D721Med (cell line): ENCODE measurements at regions not wholly inside any gene's neighbourhood (a gene's known extent, or its start where the extent isn't known, plus 50 kb on each side); places are given as distances from the start of the nearest gene placed in this dataset.

Source experiments
- DNase-seq: peaks from one replicate; pipeline ENCODE4 v3.0.0; 2011; ENCODE audit warnings: low spot score; ENCODE audit not compliant: insufficient read length
- FAIRE-seq: peaks from 2 replicates; lab custom pipeline; 2011; peaks lifted over from hg19 to GRCh38; lab: Jason Lieb, UNC
- TF ChIP-seq, protein P1 (sequence below): IDR thresholded peaks from 2 replicates; pipeline ENCODE4 v1.5.1; 2012; ENCODE audit warnings: mild to moderate bottlenecking, control low read depth; ENCODE audit not compliant: insufficient read depth; ENCODE audit errors: missing control alignments

DNA sequence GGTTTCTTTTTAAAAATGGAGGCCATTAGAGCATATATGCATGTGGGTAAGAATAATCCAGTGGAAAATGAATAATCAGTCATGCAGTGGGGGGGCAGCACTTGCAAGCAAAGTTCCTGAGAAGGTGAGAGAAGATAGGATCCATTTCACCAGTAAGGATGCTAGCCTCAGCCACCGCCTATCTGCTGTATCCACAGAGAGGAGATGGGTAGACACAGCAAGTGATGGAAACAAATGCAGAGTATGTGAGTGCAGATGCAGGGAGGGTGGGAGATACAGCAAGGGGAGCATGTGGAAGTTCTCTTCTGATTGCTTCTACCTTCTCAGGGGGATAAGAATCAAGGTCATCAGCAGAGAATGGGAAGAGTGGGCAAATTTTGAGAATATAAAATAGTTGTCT is 171.4 kb upstream of the PDE1C start:
- DNase-seq (no peak), FAIRE-seq (no peak)
- TF ChIP-seq, protein P1, sequence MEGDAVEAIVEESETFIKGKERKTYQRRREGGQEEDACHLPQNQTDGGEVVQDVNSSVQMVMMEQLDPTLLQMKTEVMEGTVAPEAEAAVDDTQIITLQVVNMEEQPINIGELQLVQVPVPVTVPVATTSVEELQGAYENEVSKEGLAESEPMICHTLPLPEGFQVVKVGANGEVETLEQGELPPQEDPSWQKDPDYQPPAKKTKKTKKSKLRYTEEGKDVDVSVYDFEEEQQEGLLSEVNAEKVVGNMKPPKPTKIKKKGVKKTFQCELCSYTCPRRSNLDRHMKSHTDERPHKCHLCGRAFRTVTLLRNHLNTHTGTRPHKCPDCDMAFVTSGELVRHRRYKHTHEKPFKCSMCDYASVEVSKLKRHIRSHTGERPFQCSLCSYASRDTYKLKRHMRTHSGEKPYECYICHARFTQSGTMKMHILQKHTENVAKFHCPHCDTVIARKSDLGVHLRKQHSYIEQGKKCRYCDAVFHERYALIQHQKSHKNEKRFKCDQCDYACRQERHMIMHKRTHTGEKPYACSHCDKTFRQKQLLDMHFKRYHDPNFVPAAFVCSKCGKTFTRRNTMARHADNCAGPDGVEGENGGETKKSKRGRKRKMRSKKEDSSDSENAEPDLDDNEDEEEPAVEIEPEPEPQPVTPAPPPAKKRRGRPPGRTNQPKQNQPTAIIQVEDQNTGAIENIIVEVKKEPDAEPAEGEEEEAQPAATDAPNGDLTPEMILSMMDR: no peak

- DNase-seq (no peak), FAIRE-seq (no peak)
- TF ChIP-seq, protein P1: no peak
Observed at GRCh38 chr7:32239764-32240163, 169.6 kb upstream of the PDE1C start.

- TF ChIP-seq, protein P1: no peak
- no peak for DNase-seq
- FAIRE-seq: no peak
Observed at GRCh38 chr7:32228601-32229000, 158.4 kb upstream of the PDE1C start.

GRCh38 chr7:32227746-32228145 is 157.5 kb upstream of the PDE1C start:
- DNase-seq (no peak), FAIRE-seq (no peak)
- TF ChIP-seq, protein P1: no peak

GRCh38 chr7:32224276-32224675 is 154.1 kb upstream of the PDE1C start:
- DNase-seq (no peak), FAIRE-seq (no peak)
- TF ChIP-seq, protein P1: no peak

GRCh38 chr7:32223721-32224120 is 153.5 kb upstream of the PDE1C start:
- FAIRE-seq (no peak), DNase-seq (no peak)
- TF ChIP-seq, protein P1: no peak

- FAIRE-seq: no peak
- DNase-seq: no peak
- TF ChIP-seq, protein P1: no peak
Observed at GRCh38 chr7:32223071-32223650, 153.0 kb upstream of the PDE1C start.
